Fibroblast of lung (primary cell): ENCODE measurements at regions not wholly inside any gene's neighbourhood (a gene's known extent, or its start where the extent isn't known, plus 50 kb on each side); places are given as distances from the start of the nearest gene placed in this dataset.
"Not testable (repeated sequence)": the region's sequence is repeated elsewhere in the genome, so short reads cannot be mapped to it uniquely, and the experiment has no call there.

Experiments used
- DNase-seq, 2 donors: peaks; one replicate each; pipeline versions ENCODE4 v3.0.0 to v3.0.0-alpha.2; 2010; ENCODE audit warnings: low read depth in 2 of 2
- H2AFZ ChIP-seq: 2 replicates; pipeline ENCODE4 v1.5.1; 2012; ENCODE audit warnings: low read length, control low read depth, inconsistent platforms
- H3K27ac ChIP-seq: 2 replicates; pipeline ENCODE4 v1.5.1; 2011; ENCODE audit warnings: low read length, control low read depth; ENCODE audit not compliant: insufficient read depth
- H3K27me3 ChIP-seq: 2 replicates; pipeline ENCODE4 v1.5.1; 2011; ENCODE audit warnings: mild to moderate bottlenecking, low read length; ENCODE audit not compliant: control insufficient read depth, insufficient read depth
- H3K36me3 ChIP-seq: 2 replicates; pipeline ENCODE4 v1.5.1; 2011; ENCODE audit warnings: low read length; ENCODE audit not compliant: control insufficient read depth, insufficient read depth
- H3K4me1 ChIP-seq: 2 replicates; pipeline ENCODE4 v1.5.1; 2011; ENCODE audit warnings: low read length; ENCODE audit not compliant: control insufficient read depth, insufficient read depth; ENCODE audit errors: extremely low read depth
- H3K4me2 ChIP-seq: 2 replicates; pipeline ENCODE4 v1.5.1; 2011; ENCODE audit warnings: low read length, control low read depth; ENCODE audit not compliant: insufficient read depth; ENCODE audit errors: extremely low read depth
- H3K4me3 ChIP-seq, 4 experiments: fragments of 200-600 bp in 1 of 4; sonication (generic) in 1 of 4; replicated peaks in 1 of 4; 2 replicates each; pipeline ENCODE4 v1.5.1; 2011 to 2016; ENCODE audit warnings: low read length in 4 of 4, low read depth in 3 of 4, mild to moderate bottlenecking in 3 of 4, control low read depth in 2 of 4, inconsistent platforms in 1 of 4, mixed read lengths in 1 of 4; ENCODE audit not compliant: insufficient read depth in 1 of 4; ENCODE audit errors: control extremely low read depth in 1 of 4
- H3K79me2 ChIP-seq: 2 replicates; pipeline ENCODE4 v1.5.1; 2012; ENCODE audit warnings: mild to moderate bottlenecking, low read length, inconsistent platforms; ENCODE audit not compliant: control insufficient read depth, insufficient read depth
- H3K9ac ChIP-seq: 2 replicates; pipeline ENCODE4 v1.5.1; 2011; ENCODE audit warnings: mild to moderate bottlenecking, low read length, control low read depth; ENCODE audit not compliant: insufficient read depth
- H3K9me3 ChIP-seq: 2 replicates; pipeline ENCODE4 v1.5.1; 2012; ENCODE audit warnings: low read depth, low read length; ENCODE audit not compliant: control insufficient read depth, insufficient read depth
- H4K20me1 ChIP-seq: 2 replicates; pipeline ENCODE4 v1.5.1; 2011; ENCODE audit warnings: low read length; ENCODE audit not compliant: control insufficient read depth, insufficient read depth; ENCODE audit errors: extremely low read depth
- EZH2 ChIP-seq: IDR thresholded peaks from 2 replicates; pipeline ENCODE4 v1.5.1; 2012; ENCODE audit warnings: low read length, control low read depth, mild to moderate bottlenecking; ENCODE audit errors: missing control alignments
- TF ChIP-seq, protein P1 (sequence below), 2 donors: IDR thresholded peaks in 1 of 2; conservative IDR thresholded peaks in 1 of 2; 1 replicate in 1 of 2; 2 replicates in 1 of 2; pipeline ENCODE4 v1.5.1; 2011 to 2012; ENCODE audit warnings: low read length in 2 of 2, control low read depth in 1 of 2, inconsistent platforms in 1 of 2, low read depth in 1 of 2, mild to moderate bottlenecking in 1 of 2

DNA sequence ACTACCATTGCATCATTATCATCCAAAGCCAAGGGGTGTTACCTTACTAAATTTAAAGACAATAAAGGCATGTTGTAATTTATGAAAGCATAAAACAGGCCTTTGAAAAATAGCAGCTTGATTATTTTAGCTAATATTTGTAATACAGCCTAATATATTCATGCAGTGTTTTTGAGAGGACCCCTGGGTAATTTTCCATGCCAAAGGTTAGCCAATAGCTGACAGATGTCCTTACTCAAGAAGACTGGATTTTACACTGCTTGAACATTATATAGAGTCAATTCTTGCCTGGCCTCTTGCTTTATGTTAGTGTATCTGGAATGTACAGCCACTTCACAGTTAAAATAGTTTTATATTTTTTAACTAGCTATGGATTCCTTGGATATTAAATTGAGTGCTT is 337.8 kb upstream of the PAPPA start:
- no peaks in the 10 kb centered on the region for H4K20me1 ChIP-seq
- no peak for TF ChIP-seq EZH2
- TF ChIP-seq, protein P1, sequence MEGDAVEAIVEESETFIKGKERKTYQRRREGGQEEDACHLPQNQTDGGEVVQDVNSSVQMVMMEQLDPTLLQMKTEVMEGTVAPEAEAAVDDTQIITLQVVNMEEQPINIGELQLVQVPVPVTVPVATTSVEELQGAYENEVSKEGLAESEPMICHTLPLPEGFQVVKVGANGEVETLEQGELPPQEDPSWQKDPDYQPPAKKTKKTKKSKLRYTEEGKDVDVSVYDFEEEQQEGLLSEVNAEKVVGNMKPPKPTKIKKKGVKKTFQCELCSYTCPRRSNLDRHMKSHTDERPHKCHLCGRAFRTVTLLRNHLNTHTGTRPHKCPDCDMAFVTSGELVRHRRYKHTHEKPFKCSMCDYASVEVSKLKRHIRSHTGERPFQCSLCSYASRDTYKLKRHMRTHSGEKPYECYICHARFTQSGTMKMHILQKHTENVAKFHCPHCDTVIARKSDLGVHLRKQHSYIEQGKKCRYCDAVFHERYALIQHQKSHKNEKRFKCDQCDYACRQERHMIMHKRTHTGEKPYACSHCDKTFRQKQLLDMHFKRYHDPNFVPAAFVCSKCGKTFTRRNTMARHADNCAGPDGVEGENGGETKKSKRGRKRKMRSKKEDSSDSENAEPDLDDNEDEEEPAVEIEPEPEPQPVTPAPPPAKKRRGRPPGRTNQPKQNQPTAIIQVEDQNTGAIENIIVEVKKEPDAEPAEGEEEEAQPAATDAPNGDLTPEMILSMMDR (conservative IDR thresholded peaks at IDR 0.05 in 1 of 2, IDR thresholded peaks at IDR 0.05 in 1 of 2; ENCODE audit: low read depth in 1 of 2, low read length in 2 of 2) = no peak
- no peak overlapping the region for H3K9ac ChIP-seq
- no peaks in the 10 kb centered on the region for H3K79me2 ChIP-seq
- H3K4me2 ChIP-seq = no peak overlapping the region
- H2AFZ ChIP-seq = no peak overlapping the region
- H3K9me3 ChIP-seq = no peaks in the 10 kb centered on the region
- no peaks in the 10 kb centered on the region for H3K27me3 ChIP-seq
- H3K27ac ChIP-seq = no peak overlapping the region
- DNase-seq = no peak
- H3K36me3 ChIP-seq = no peaks in the 10 kb centered on the region
- no peak overlapping the region for H3K4me3 ChIP-seq
- no peaks in the 10 kb centered on the region for H3K4me1 ChIP-seq

DNA sequence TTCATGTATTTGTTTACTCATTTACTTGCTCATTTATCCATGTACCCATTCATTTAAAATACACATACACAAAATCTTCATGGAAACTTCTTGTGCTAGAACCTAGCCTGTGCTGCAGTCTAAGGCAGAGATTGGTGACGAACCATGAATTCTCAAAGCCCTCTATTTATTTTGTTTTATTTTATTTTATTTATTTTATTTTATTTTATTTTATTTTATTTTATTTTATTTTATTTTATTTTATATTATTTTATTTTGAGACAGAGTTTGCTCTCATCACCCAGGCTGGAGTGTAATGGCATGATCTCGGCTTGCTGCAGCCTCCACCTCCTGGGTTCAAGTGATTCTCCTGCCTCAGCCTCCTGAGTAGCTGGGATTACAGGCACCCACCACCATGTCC is 334.9 kb upstream of the PAPPA start:
- DNase-seq, H2AFZ ChIP-seq, H3K4me3 ChIP-seq, H3K4me1 ChIP-seq, H3K27me3 ChIP-seq, H3K27ac ChIP-seq, H3K9me3 ChIP-seq, H4K20me1 ChIP-seq, H3K4me2 ChIP-seq, H3K9ac ChIP-seq, H3K79me2 ChIP-seq, H3K36me3 ChIP-seq: not testable (repeated sequence)

DNA sequence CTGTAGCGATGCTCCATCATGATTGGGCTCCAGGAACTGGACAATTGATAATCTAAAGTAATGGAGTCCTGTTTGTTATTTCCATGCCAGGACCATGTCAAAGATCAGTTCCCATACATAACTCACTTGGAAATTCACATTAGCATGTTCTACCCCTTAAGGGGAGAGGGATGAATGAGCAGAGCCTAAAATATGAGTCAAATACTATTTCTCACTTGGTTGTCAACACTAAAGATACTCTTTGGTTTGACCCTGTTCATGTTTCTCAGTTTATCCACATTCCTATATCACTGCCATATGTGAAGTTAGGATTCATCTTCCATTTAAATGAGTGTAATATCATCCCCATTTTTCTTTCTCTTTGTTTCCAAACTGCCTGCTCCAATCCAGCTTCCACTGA is 321.6 kb upstream of the PAPPA start:
- H3K4me3 ChIP-seq = no peak overlapping the region
- no peaks in the 10 kb centered on the region for H3K4me1 ChIP-seq
- H4K20me1 ChIP-seq = no peaks in the 10 kb centered on the region
- H3K27ac ChIP-seq = no peak overlapping the region
- DNase-seq = no peak
- no peaks in the 10 kb centered on the region for H3K79me2 ChIP-seq
- no peak overlapping the region for H3K4me2 ChIP-seq
- no peaks in the 10 kb centered on the region for H3K9me3 ChIP-seq
- H3K27me3 ChIP-seq = no peaks in the 10 kb centered on the region
- H2AFZ ChIP-seq = no peak overlapping the region
- no peak overlapping the region for H3K9ac ChIP-seq
- TF ChIP-seq EZH2 = no peak
- TF ChIP-seq, protein P1 (conservative IDR thresholded peaks at IDR 0.05 in 1 of 2, IDR thresholded peaks at IDR 0.05 in 1 of 2; ENCODE audit: low read depth in 1 of 2, low read length in 2 of 2) = no peak
- H3K36me3 ChIP-seq = no peaks in the 10 kb centered on the region

DNA sequence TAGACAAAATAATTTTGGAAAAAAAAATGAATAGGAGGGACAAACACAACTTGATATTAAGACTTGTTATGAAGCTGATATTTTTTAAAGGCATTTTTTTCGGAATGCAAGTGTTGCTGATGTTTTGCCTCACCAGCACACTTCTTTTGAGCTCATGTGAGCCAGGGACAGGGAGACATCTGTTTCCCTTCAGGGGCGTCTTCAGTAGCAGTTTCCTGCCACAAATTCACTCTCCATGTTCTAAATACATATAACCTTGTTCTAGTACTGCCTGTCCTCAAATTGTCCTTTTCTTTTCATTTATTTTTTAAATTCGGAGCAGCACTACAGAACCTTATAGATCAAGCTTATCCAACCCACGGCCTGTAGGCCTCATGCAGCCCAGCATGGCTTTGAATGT is 316.0 kb upstream of the PAPPA start:
- H2AFZ ChIP-seq = peak overlapping the region; percentile 35

More for the DNA sequence above, 316.0 kb upstream of the PAPPA start:
- Histone ChIP-seq H4K20me1 (no peaks in the 10 kb centered on the region), H3K27ac (no peak overlapping the region), H3K79me2 (no peaks in the 10 kb centered on the region), H3K9me3 (no peaks in the 10 kb centered on the region), H3K4me2 (no peak overlapping the region), H3K36me3 (no peaks in the 10 kb centered on the region), H3K4me3 (no peak overlapping the region), H3K9ac (no peak overlapping the region), H3K4me1 (no peaks in the 10 kb centered on the region), H3K27me3 (no peaks in the 10 kb centered on the region)
- no peak for DNase-seq
- no peak for TF ChIP-seq EZH2
- TF ChIP-seq, protein P1 (conservative IDR thresholded peaks at IDR 0.05 in 1 of 2, IDR thresholded peaks at IDR 0.05 in 1 of 2; ENCODE audit: low read depth in 1 of 2, low read length in 2 of 2) = no peak
